OCI-LY3 (cell line): ENCODE measurements at regions not wholly inside any gene's neighbourhood (a gene's known extent, or its start where the extent isn't known, plus 50 kb on each side); places are given as distances from the start of the nearest gene placed in this dataset.

ENCODE experiments used
- H2AFZ ChIP-seq: fragments of 200-600, 300-600 bp; shearing (Covaris generic); 2 replicates; pipeline ENCODE4 v1.6.0; 2014; ENCODE audit warnings: antibody characterized with exemption, low read depth, low read length
- H3K27ac ChIP-seq: fragments of 200-600, 300-600 bp; sonication (generic); 2 replicates; pipeline ENCODE4 v1.5.1; 2014; ENCODE audit warnings: mild to moderate bottlenecking, low read length, moderate library complexity, mixed read lengths
- H3K27me3 ChIP-seq: fragments of 200-600, 300-600 bp; sonication (generic); 2 replicates; pipeline ENCODE4 v1.6.1; 2014; ENCODE audit warnings: low read depth, low read length, mixed read lengths
- H3K36me3 ChIP-seq: fragments of 200-600, 300-600 bp; sonication (generic); replicated peaks from 2 replicates; pipeline ENCODE3; 2014; ENCODE audit warnings: low read depth, low read length, mixed read lengths
- H3K4me1 ChIP-seq: fragments of 300-600, 200-600 bp; sonication (generic); 2 replicates; pipeline ENCODE4 v1.6.1; 2014; ENCODE audit warnings: low read length, mixed read lengths
- H3K4me2 ChIP-seq: fragments of 200-600, 300-600 bp; sonication (generic); 2 replicates; pipeline ENCODE4 v1.6.1; 2014; ENCODE audit warnings: low read length, mixed read lengths
- H3K4me3 ChIP-seq: fragments of 300-600, 200-600 bp; sonication (generic); 2 replicates; pipeline ENCODE4 v1.5.1; 2014; ENCODE audit warnings: antibody characterized with exemption, mild to moderate bottlenecking, low read length, moderate library complexity
- H3K79me2 ChIP-seq: fragments of 300-600, 200-600 bp; shearing (Covaris generic); 2 replicates; pipeline ENCODE4 v1.6.1; 2014; ENCODE audit warnings: mild to moderate bottlenecking, low read length, mixed read lengths
- H3K9ac ChIP-seq: fragments of 300-600, 200-600 bp; shearing (Covaris generic); 2 replicates; pipeline ENCODE4 v1.6.0; 2014; ENCODE audit warnings: mild to moderate bottlenecking, low read length, moderate library complexity
- H3K9me3 ChIP-seq: fragments of 200-600, 300-600 bp; shearing (Covaris generic); 2 replicates; pipeline ENCODE4 v1.6.1; 2014; ENCODE audit warnings: low read length, mixed read lengths; ENCODE audit not compliant: insufficient read depth
- H4K20me1 ChIP-seq: fragments of 200-600, 300-600 bp; sonication (generic); 2 replicates; pipeline ENCODE4 v1.6.1; 2016; ENCODE audit warnings: low read length, mixed read lengths; ENCODE audit not compliant: insufficient read depth
- CTCF ChIP-seq: fragments of 200-600, 300-600 bp; sonication (generic); IDR thresholded peaks from 2 replicates; pipeline ENCODE4 v1.5.1; 2014; ENCODE audit warnings: antibody characterized with exemption, low read length, low read depth
- EZH2phosphoT487 ChIP-seq: fragments of 200-600 bp; shearing (Covaris generic); IDR thresholded peaks from 2 replicates; pipeline ENCODE4 v1.6.1; 2018; ENCODE audit warnings: antibody characterized with exemption, mixed run types, low read depth

GRCh38 chr4:141884070-141884469 is 247.7 kb downstream of the IL15 start:
- Histone ChIP-seq H3K27ac (no peak overlapping the region), H3K36me3 (peaks cover 5% of the 10 kb centered on the region), H3K9me3 (peaks cover 20% of the 10 kb centered on the region; the same call in 1 of the 2 replicates), H3K27me3 (no peaks in the 10 kb centered on the region), H3K4me3 (no peak overlapping the region), H4K20me1 (no peaks in the 10 kb centered on the region), H3K4me2 (no peak overlapping the region), H2AFZ (no peak overlapping the region), H3K79me2 (no peaks in the 10 kb centered on the region), H3K4me1 (no peaks in the 10 kb centered on the region), H3K9ac (no peak overlapping the region)
- TF ChIP-seq EZH2phosphoT487 (no peak), CTCF (no peak)

GRCh38 chr4:141885112-141885511 is 248.7 kb downstream of the IL15 start:
- no peaks in the 10 kb centered on the region for H3K27me3 ChIP-seq
- H3K9me3 ChIP-seq, result peaks cover 20% of the 10 kb centered on the region; the same call in 1 of the 2 replicates
- H3K4me1 ChIP-seq, result no peaks in the 10 kb centered on the region
- TF ChIP-seq EZH2phosphoT487 (no peak), CTCF (no peak)
- H2AFZ ChIP-seq, result no peak overlapping the region
- H3K4me3 ChIP-seq, result no peak overlapping the region
- H3K9ac ChIP-seq, result no peak overlapping the region
- no peak overlapping the region for H3K4me2 ChIP-seq
- no peak overlapping the region for H3K27ac ChIP-seq
- no peaks in the 10 kb centered on the region for H4K20me1 ChIP-seq
- no peaks in the 10 kb centered on the region for H3K79me2 ChIP-seq
- H3K36me3 ChIP-seq, result peaks cover 5% of the 10 kb centered on the region

- Histone ChIP-seq H3K36me3 (peaks cover under 1% of the 10 kb centered on the region), H3K4me1 (no peaks in the 10 kb centered on the region), H3K9ac (no peak overlapping the region), H3K4me2 (no peak overlapping the region), H3K27me3 (no peaks in the 10 kb centered on the region), H4K20me1 (no peaks in the 10 kb centered on the region), H2AFZ (no peak overlapping the region), H3K27ac (no peak overlapping the region), H3K4me3 (no peak overlapping the region), H3K79me2 (no peaks in the 10 kb centered on the region), H3K9me3 (0 out of 2 replicates have a peak, but pooled peaks cover 10% of the 10 kb centered on the region)
- TF ChIP-seq CTCF (no peak), EZH2phosphoT487 (no peak)
Observed at GRCh38 chr4:141890279-141890678, 253.9 kb downstream of the IL15 start.

GRCh38 chr4:141891260-141892120 is 255.1 kb downstream of the IL15 start:
- TF ChIP-seq EZH2phosphoT487 (no peak), CTCF (no peak)
- Histone ChIP-seq H2AFZ (no peak overlapping the region), H3K79me2 (no peaks in the 10 kb centered on the region), H3K27me3 (no peaks in the 10 kb centered on the region), H3K9ac (no peak overlapping the region), H3K4me3 (no peak overlapping the region), H3K4me2 (no peak overlapping the region), H3K27ac (no peak overlapping the region), H4K20me1 (no peaks in the 10 kb centered on the region), H3K9me3 (0 out of 2 replicates have a peak, but pooled peaks cover 4% of the 10 kb centered on the region), H3K4me1 (no peaks in the 10 kb centered on the region), H3K36me3 (no peaks in the 10 kb centered on the region)
